AG04450 (cell line): ENCODE measurements at regions not wholly inside any gene's neighbourhood (a gene's known extent, or its start where the extent isn't known, plus 50 kb on each side); places are given as distances from the start of the nearest gene placed in this dataset.

Source experiments
- CTCF ChIA-PET: fragments of 300-600, 350-600 bp; formaldehyde crosslinking; extraction: SDS; loops from one replicate; lab custom pipeline; 2022; ENCODE audit warnings: antibody characterized with exemption, inconsistent platforms; lab: Charles Lee
- POLR2A ChIA-PET: fragments of 350-600 bp; formaldehyde crosslinking; extraction: SDS; loops from one replicate; lab custom pipeline; 2021; ENCODE audit warnings: antibody characterized with exemption, inconsistent platforms; lab: Yijun Ruan, JAX
- DNase-seq: peaks from one replicate; pipeline ENCODE4 v3.0.0-alpha.2; 2011; ENCODE audit warnings: low read depth, low spot score
- H3K27ac ChIP-seq: one replicate; pipeline ENCODE4 v1.5.1; 2012; ENCODE audit warnings: low read depth, low read length, control low read depth
- H3K27me3 ChIP-seq: one replicate; pipeline ENCODE4 v1.6.0; 2012; ENCODE audit warnings: low read length; ENCODE audit not compliant: control insufficient read depth, insufficient read depth
- H3K4me3 ChIP-seq: 2 replicates; pipeline ENCODE4 v1.5.1; 2011; ENCODE audit warnings: mild to moderate bottlenecking, low read depth, low read length, control low read depth
- H3K9me3 ChIP-seq: 2 replicates; pipeline ENCODE4 v1.5.1; 2012; ENCODE audit warnings: low read length; ENCODE audit not compliant: control insufficient read depth, insufficient read depth
- CTCF ChIP-seq: IDR thresholded peaks from 2 replicates; pipeline ENCODE4 v1.5.1; 2011; ENCODE audit warnings: low read depth, low read length, control low read depth, inconsistent platforms

- no peak overlapping the region for H3K27ac ChIP-seq
- H3K9me3 ChIP-seq = peaks cover 6% of the 10 kb centered on the region
- no peak overlapping the region for H3K4me3 ChIP-seq
- H3K27me3 ChIP-seq = no peaks in the 10 kb centered on the region
- no peak for DNase-seq
- POLR2A ChIA-PET = no interaction called here
- CTCF ChIA-PET = no interaction called here
- no peak for TF ChIP-seq CTCF
Observed at GRCh38 chr7:54326592-54327167, 215.5 kb upstream of the VSTM2A start.

GRCh38 chr7:54330216-54330800, 211.9 kb upstream of the VSTM2A start:
- CTCF ChIA-PET = no interaction called here
- no peaks in the 10 kb centered on the region for H3K27me3 ChIP-seq
- H3K4me3 ChIP-seq = no peak overlapping the region
- POLR2A ChIA-PET = no interaction called here
- peaks cover 4% of the 10 kb centered on the region; the same call in 1 of the 2 replicates for H3K9me3 ChIP-seq
- no peak overlapping the region for H3K27ac ChIP-seq
- DNase-seq = no peak
- TF ChIP-seq CTCF = no peak

- ChIA-PET CTCF (no interaction called here), POLR2A (no interaction called here)
- peaks cover 4% of the 10 kb centered on the region; the same call in 1 of the 2 replicates for H3K9me3 ChIP-seq
- no peak for DNase-seq
- H3K27me3 ChIP-seq = no peaks in the 10 kb centered on the region
- H3K4me3 ChIP-seq = no peak overlapping the region
- no peak for TF ChIP-seq CTCF
- no peak overlapping the region for H3K27ac ChIP-seq
Observed at GRCh38 chr7:54331311-54331710, 210.9 kb upstream of the VSTM2A start.

GRCh38 chr7:54332301-54332700, 209.9 kb upstream of the VSTM2A start:
- POLR2A ChIA-PET = no interaction called here
- peaks cover 4% of the 10 kb centered on the region; the same call in 1 of the 2 replicates for H3K9me3 ChIP-seq
- TF ChIP-seq CTCF = no peak

GRCh38 chr7:54333952-54334351, 208.2 kb upstream of the VSTM2A start:
- ChIA-PET POLR2A (no interaction called here), CTCF (no interaction called here)
- no peaks in the 10 kb centered on the region for H3K27me3 ChIP-seq
- no peak overlapping the region for H3K4me3 ChIP-seq
- no peak overlapping the region for H3K27ac ChIP-seq
- DNase-seq = no peak
- TF ChIP-seq CTCF = no peak
- H3K9me3 ChIP-seq = peaks cover 4% of the 10 kb centered on the region; the same call in 1 of the 2 replicates

More at GRCh38 chr7:54332301-54332700, 209.9 kb upstream of the VSTM2A start:
- H3K27me3 ChIP-seq = no peaks in the 10 kb centered on the region
- DNase-seq = no peak
- H3K4me3 ChIP-seq = no peak overlapping the region
- no peak overlapping the region for H3K27ac ChIP-seq
- CTCF ChIA-PET = no interaction called here
